Keratinocyte (primary cell): ENCODE measurements at regions not wholly inside any gene's neighbourhood (a gene's known extent, or its start where the extent isn't known, plus 50 kb on each side); places are given as distances from the start of the nearest gene placed in this dataset.

Source experiments
- EZH2 ChIP-seq: IDR thresholded peaks from one replicate; pipeline ENCODE4 v1.6.1; 2012; ENCODE audit warnings: inconsistent platforms, mild to moderate bottlenecking, low read length, moderate library complexity
- TF ChIP-seq, protein P1 (sequence below), 3 experiments: IDR thresholded peaks in 1 of 3; conservative IDR thresholded peaks in 1 of 3; optimal IDR thresholded peaks in 1 of 3; 2 replicates in 2 of 3; 3 replicates in 1 of 3; pipeline versions ENCODE3 to v1.5.1; 2011; ENCODE audit warnings: low read length in 3 of 3, mild to moderate bottlenecking in 3 of 3, moderate library complexity in 2 of 3, control low read depth in 1 of 3, inconsistent platforms in 1 of 3; ENCODE audit not compliant: insufficient read depth in 2 of 3; ENCODE audit errors: extremely low read depth in 1 of 3

DNA sequence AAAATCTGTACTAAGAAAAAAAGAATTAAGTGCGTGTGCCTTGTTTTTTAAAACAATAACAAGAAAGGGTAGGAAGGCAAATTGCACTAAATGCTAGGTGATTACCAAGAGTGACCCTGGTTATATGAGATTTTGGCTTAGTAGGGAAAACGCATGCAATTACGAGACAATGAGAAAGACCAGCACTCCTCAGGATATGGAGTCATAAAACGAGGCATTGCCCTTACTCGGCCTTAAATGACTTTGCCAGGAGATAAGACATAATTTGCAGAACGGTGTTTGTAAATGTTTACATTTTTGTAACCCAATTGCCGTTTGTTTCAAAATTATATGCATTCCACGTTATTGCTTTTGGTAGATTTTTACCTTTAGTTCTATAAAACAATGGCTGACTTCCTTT, 179.8 kb downstream of the RBM26 start:
- TF ChIP-seq, protein P1, sequence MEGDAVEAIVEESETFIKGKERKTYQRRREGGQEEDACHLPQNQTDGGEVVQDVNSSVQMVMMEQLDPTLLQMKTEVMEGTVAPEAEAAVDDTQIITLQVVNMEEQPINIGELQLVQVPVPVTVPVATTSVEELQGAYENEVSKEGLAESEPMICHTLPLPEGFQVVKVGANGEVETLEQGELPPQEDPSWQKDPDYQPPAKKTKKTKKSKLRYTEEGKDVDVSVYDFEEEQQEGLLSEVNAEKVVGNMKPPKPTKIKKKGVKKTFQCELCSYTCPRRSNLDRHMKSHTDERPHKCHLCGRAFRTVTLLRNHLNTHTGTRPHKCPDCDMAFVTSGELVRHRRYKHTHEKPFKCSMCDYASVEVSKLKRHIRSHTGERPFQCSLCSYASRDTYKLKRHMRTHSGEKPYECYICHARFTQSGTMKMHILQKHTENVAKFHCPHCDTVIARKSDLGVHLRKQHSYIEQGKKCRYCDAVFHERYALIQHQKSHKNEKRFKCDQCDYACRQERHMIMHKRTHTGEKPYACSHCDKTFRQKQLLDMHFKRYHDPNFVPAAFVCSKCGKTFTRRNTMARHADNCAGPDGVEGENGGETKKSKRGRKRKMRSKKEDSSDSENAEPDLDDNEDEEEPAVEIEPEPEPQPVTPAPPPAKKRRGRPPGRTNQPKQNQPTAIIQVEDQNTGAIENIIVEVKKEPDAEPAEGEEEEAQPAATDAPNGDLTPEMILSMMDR (optimal IDR thresholded peaks at IDR 0.05 in 1 of 3, IDR thresholded peaks at IDR 0.05 in 1 of 3, conservative IDR thresholded peaks at IDR 0.05 in 1 of 3; ENCODE audit: extremely low read depth in 1 of 3, insufficient read depth in 2 of 3, low read length in 3 of 3), result no peak
- TF ChIP-seq EZH2, result no peak
